H1 (cell line): ENCODE measurements at regions not wholly inside any gene's neighbourhood (a gene's known extent, or its start where the extent isn't known, plus 50 kb on each side); places are given as distances from the start of the nearest gene placed in this dataset.

Experiments
- CTCF ChIA-PET: fragments of 300-600 bp; sonication (Branson Sonifier 250); formaldehyde crosslinking; loops from one replicate; lab custom pipeline; 2021; ENCODE audit not compliant: partially characterized antibody; lab: Charles Lee
- POLR2A ChIA-PET: fragments of 300-600 bp; sonication (Branson Sonifier 250); formaldehyde crosslinking; loops from one replicate; lab custom pipeline; 2021; ENCODE audit warnings: inconsistent platforms; ENCODE audit not compliant: partially characterized antibody; lab: Charles Lee
- DNase-seq, 2 experiments: peaks; one replicate each; pipeline versions ENCODE4 v3.0.0 to v3.0.0-alpha.2; 2010 to 2022; ENCODE audit warnings: low spot score in 2 of 2, low read depth in 1 of 2, mixed read lengths in 1 of 2
- FAIRE-seq: peaks from 2 replicates; lab custom pipeline; 2011; peaks lifted over from hg19 to GRCh38; lab: Jason Lieb, UNC
- H2AFZ ChIP-seq: 2 replicates; pipeline ENCODE4 v1.8.1; 2012; ENCODE audit warnings: low read length, inconsistent platforms
- H2AK5ac ChIP-seq: 2 replicates; pipeline ENCODE4 v1.6.1; 2013; ENCODE audit warnings: low read depth, low read length
- H2BK120ac ChIP-seq: replicated peaks from 2 replicates; pipeline ENCODE3; 2013; ENCODE audit warnings: low read depth, low read length, inconsistent platforms
- H2BK12ac ChIP-seq: 2 replicates; pipeline ENCODE4 v1.6.1; 2013; ENCODE audit warnings: low read depth, low read length
- H2BK15ac ChIP-seq: 2 replicates; pipeline ENCODE4 v1.6.1; 2013; ENCODE audit warnings: low read length
- H2BK20ac ChIP-seq: 2 replicates; pipeline ENCODE4 v1.6.1; 2013; ENCODE audit warnings: low read length
- H2BK5ac ChIP-seq: 2 replicates; pipeline ENCODE4 v1.6.1; 2013; ENCODE audit warnings: low read depth, low read length
- H3K14ac ChIP-seq: 2 replicates; pipeline ENCODE4 v1.6.1; 2013; ENCODE audit warnings: inconsistent platforms; ENCODE audit not compliant: insufficient read length
- H3K18ac ChIP-seq: 2 replicates; pipeline ENCODE4 v1.6.1; 2013; ENCODE audit warnings: low read length; ENCODE audit errors: extremely low read depth
- H3K23ac ChIP-seq: 2 replicates; pipeline ENCODE4 v1.6.1; 2013; ENCODE audit warnings: inconsistent platforms; ENCODE audit not compliant: insufficient read length
- H3K23me2 ChIP-seq: 2 replicates; pipeline ENCODE4 v1.6.1; 2013; ENCODE audit warnings: low read depth, low read length
- H3K27ac ChIP-seq: 2 replicates; pipeline ENCODE4 v1.6.1; 2011; ENCODE audit warnings: low read depth, low read length, inconsistent platforms
- H3K27me3 ChIP-seq, 4 experiments: replicated peaks in 1 of 4; 1 replicate in 1 of 4; 2 replicates in 3 of 4; pipeline versions ENCODE4 v1.6.1 to v1.8.1; 2011 to 2013; ENCODE audit warnings: low read length in 3 of 4, mild to moderate bottlenecking in 3 of 4, inconsistent platforms in 2 of 4, mixed read lengths in 2 of 4, moderate library complexity in 1 of 4; ENCODE audit not compliant: control insufficient read depth in 3 of 4, insufficient read depth in 3 of 4; ENCODE audit errors: extremely low read depth in 1 of 4
- H3K36me3 ChIP-seq, 4 experiments: 2 replicates each; pipeline versions ENCODE4 v1.6.1 to v1.8.1; 2011 to 2013; ENCODE audit warnings: mild to moderate bottlenecking in 4 of 4, low read length in 3 of 4, moderate library complexity in 2 of 4, control low read depth in 1 of 4, inconsistent platforms in 1 of 4; ENCODE audit not compliant: insufficient read depth in 4 of 4, control insufficient read depth in 2 of 4
- H3K4ac ChIP-seq: replicated peaks from 2 replicates; pipeline ENCODE3; 2013; ENCODE audit warnings: low read length, low read depth, mixed read lengths, inconsistent platforms; ENCODE audit not compliant: insufficient read length
- H3K4me1 ChIP-seq, 4 experiments: replicated peaks in 1 of 4; 1 replicate in 1 of 4; 2 replicates in 3 of 4; pipeline versions ENCODE4 v1.6.1 to v1.8.1; 2011 to 2013; ENCODE audit warnings: low read length in 3 of 4, inconsistent platforms in 2 of 4, mixed read lengths in 1 of 4; ENCODE audit not compliant: insufficient read depth in 4 of 4, control insufficient read depth in 3 of 4
- H3K4me2 ChIP-seq, 2 experiments: 2 replicates each; pipeline versions ENCODE4 v1.6.1 to v1.8.1; 2011 to 2013; ENCODE audit warnings: low read depth in 2 of 2, low read length in 2 of 2, control low read depth in 1 of 2, inconsistent platforms in 1 of 2, mild to moderate bottlenecking in 1 of 2; ENCODE audit not compliant: insufficient read depth in 1 of 2
- H3K4me3 ChIP-seq, 4 experiments: fragments of 200-600, 300-600 bp in 1 of 4; sonication (generic), shearing (Covaris generic), sonication (Bioruptor Twin) in 1 of 4; 2 replicates each; pipeline versions ENCODE4 v1.5.1 to v1.8.1; 2011 to 2016; ENCODE audit warnings: low read length in 4 of 4, low read depth in 3 of 4, control low read depth in 2 of 4, inconsistent platforms in 2 of 4, mild to moderate bottlenecking in 2 of 4, mixed read lengths in 1 of 4, moderate library complexity in 1 of 4; ENCODE audit not compliant: insufficient read depth in 2 of 4; ENCODE audit errors: extremely low read depth in 1 of 4
- H3K56ac ChIP-seq: replicated peaks from 2 replicates; pipeline ENCODE3; 2013; ENCODE audit warnings: low read depth, mild to moderate bottlenecking, mixed read lengths, low read length, inconsistent platforms; ENCODE audit not compliant: insufficient read length
- H3K79me1 ChIP-seq: 2 replicates; pipeline ENCODE4 v1.6.1; 2013; ENCODE audit warnings: low read depth, low read length, control low read depth
- H3K79me2 ChIP-seq, 2 experiments: 2 replicates each; pipeline versions ENCODE4 v1.6.1 to v1.8.1; 2012 to 2013; ENCODE audit warnings: low read length in 2 of 2, mild to moderate bottlenecking in 2 of 2, inconsistent platforms in 1 of 2; ENCODE audit not compliant: insufficient read depth in 2 of 2, control insufficient read depth in 1 of 2
- H3K9ac ChIP-seq, 4 experiments: replicated peaks in 1 of 4; 1 replicate in 1 of 4; 2 replicates in 3 of 4; pipeline versions ENCODE4 v1.6.1 to v1.8.1; 2011 to 2013; ENCODE audit warnings: low read depth in 3 of 4, low read length in 3 of 4, control low read depth in 2 of 4, mild to moderate bottlenecking in 2 of 4, moderate library complexity in 2 of 4, inconsistent platforms in 1 of 4; ENCODE audit errors: extremely low read depth in 1 of 4
- H3K9me3 ChIP-seq, 2 experiments: 2 replicates each; pipeline versions ENCODE4 v1.6.1 to v1.8.1; 2012 to 2013; ENCODE audit warnings: mild to moderate bottlenecking in 2 of 2, moderate library complexity in 2 of 2, control low read depth in 1 of 2, inconsistent platforms in 1 of 2, low read depth in 1 of 2, low read length in 1 of 2, mixed read lengths in 1 of 2; ENCODE audit not compliant: insufficient read depth in 2 of 2
- H4K20me1 ChIP-seq, 2 experiments: replicated peaks in 1 of 2; 2 replicates each; pipeline versions ENCODE3 to v1.8.1; 2011 to 2013; ENCODE audit warnings: inconsistent platforms in 2 of 2, low read length in 2 of 2, mild to moderate bottlenecking in 1 of 2; ENCODE audit not compliant: insufficient read depth in 2 of 2, control insufficient read depth in 1 of 2
- H4K5ac ChIP-seq: 2 replicates; pipeline ENCODE4 v1.6.1; 2013; ENCODE audit warnings: low read length, low read depth, mixed read lengths, inconsistent platforms; ENCODE audit not compliant: insufficient read length
- H4K8ac ChIP-seq: 2 replicates; pipeline ENCODE4 v1.8.0; 2013; ENCODE audit warnings: mild to moderate bottlenecking, moderate library complexity, low read length, inconsistent platforms; ENCODE audit not compliant: insufficient read depth; ENCODE audit errors: extremely low read depth
- H4K91ac ChIP-seq: replicated peaks from 2 replicates; pipeline ENCODE3; 2013; ENCODE audit warnings: low read length, mixed read lengths, inconsistent platforms; ENCODE audit not compliant: insufficient read length
- CEBPB ChIP-seq: IDR thresholded peaks from 2 replicates; pipeline ENCODE4 v1.6.1; 2012; ENCODE audit warnings: low read depth, low read length
- EZH2 ChIP-seq: fragments of 200-600 bp; sonication (generic); IDR thresholded peaks from 2 replicates; pipeline ENCODE4 v1.7.1; 2012; ENCODE audit warnings: low read depth, mild to moderate bottlenecking, moderate library complexity, low read length, inconsistent platforms; ENCODE audit not compliant: severe bottlenecking
- HDAC6 ChIP-seq: IDR thresholded peaks from one replicate; pipeline ENCODE4 v1.7.1; 2012; ENCODE audit warnings: low read depth, mild to moderate bottlenecking, inconsistent platforms, low read length, moderate library complexity
- TAF1 ChIP-seq: IDR thresholded peaks from 2 replicates; pipeline ENCODE4 v1.6.1; 2011; ENCODE audit warnings: mild to moderate bottlenecking, low read depth, low read length
- WGBS, 2 experiments: shearing (Covaris generic) in 1 of 2; methylation state at CpG; one replicate each; pipeline versions ENCODE4 v1.1.6 to v1.1.7; 2013 to 2015; ENCODE audit warnings: low lambda C conversion rate in 2 of 2, mixed read lengths in 2 of 2, inconsistent platforms in 1 of 2, low coverage in 1 of 2, missing lambda C conversion rate in 1 of 2; ENCODE audit not compliant: insufficient replicate concordance in 2 of 2, insufficient coverage in 1 of 2, insufficient read length in 1 of 2; ENCODE audit errors: extremely low coverage in 1 of 2, missing lambda C conversion rate in 1 of 2; 5-methylcytosine and 5-hydroxymethylcytosine counted together

- H4K5ac ChIP-seq, result no peak overlapping the region
Measured at GRCh38 chr2:118622913-118623312, 224.5 kb downstream of the EN1 start.

More at GRCh38 chr2:118622913-118623312, 224.5 kb downstream of the EN1 start:
- no peaks in the 10 kb centered on the region for H3K79me2 ChIP-seq
- no peak overlapping the region for H3K23ac ChIP-seq
- no peak overlapping the region for H2AK5ac ChIP-seq
- no peaks in the 10 kb centered on the region for H3K79me1 ChIP-seq
- 99% methylated on average over 4 of the region's 4 CpGs; no CpG with 5 or more reads in 1 of the 2 experiments for WGBS, 2 experiments
- H3K27ac ChIP-seq, result no peak overlapping the region
- H3K18ac ChIP-seq, result no peak overlapping the region
- no peak overlapping the region for H4K91ac ChIP-seq
- no peak for DNase-seq
- POLR2A ChIA-PET, result no interaction called here
- H2BK15ac ChIP-seq, result no peak overlapping the region
- no peak overlapping the region for H3K4ac ChIP-seq
- no peak overlapping the region for H2BK120ac ChIP-seq
- no peak overlapping the region for H3K56ac ChIP-seq
- H3K9ac ChIP-seq, result no peak overlapping the region
- H3K4me2 ChIP-seq, result no peak overlapping the region
- peaks cover 4% of the 10 kb centered on the region in 2 experiments; a peak in 1 of 4 replicates for H3K9me3 ChIP-seq
- H3K14ac ChIP-seq, result no peak overlapping the region
- no peak overlapping the region for H2AFZ ChIP-seq
- no peaks in the 10 kb centered on the region for H4K20me1 ChIP-seq
- H2BK5ac ChIP-seq, result no peak overlapping the region
- H3K27me3 ChIP-seq, result no peaks in the 10 kb centered on the region; a peak in 1 of 7 replicates
- CTCF ChIA-PET, result interaction anchor here (1.5 kb wide), 1 partner anchor 130 kb away, joined by 3 read pairs; no protein-coding TSS in a partner anchor
- no peak overlapping the region for H2BK20ac ChIP-seq
- TF ChIP-seq CEBPB (no peak), HDAC6 (no peak), TAF1 (no peak), EZH2 (no peak)
- no peak overlapping the region for H4K8ac ChIP-seq
- H3K23me2 ChIP-seq, result no peaks in the 10 kb centered on the region
- no peak overlapping the region for H3K4me3 ChIP-seq
- peaks cover 0 to 2% (median 0%) of the 10 kb centered on the region in 4 experiments; a peak in 2 of 7 replicates for H3K4me1 ChIP-seq
- FAIRE-seq, result no peak
- no peak overlapping the region for H2BK12ac ChIP-seq
- H3K36me3 ChIP-seq, result no peaks in the 10 kb centered on the region
